DOHH2 (cell line): ENCODE measurements at regions not wholly inside any gene's neighbourhood (a gene's known extent, or its start where the extent isn't known, plus 50 kb on each side); places are given as distances from the start of the nearest gene placed in this dataset.
"Not testable (repeated sequence)": the region's sequence is repeated elsewhere in the genome, so short reads cannot be mapped to it uniquely, and the experiment has no call there.

Experiments
- H3F3A ChIP-seq: fragments of 200-600 bp; sonication (generic), shearing (Covaris generic); 2 replicates; pipeline ENCODE4 v1.6.0; 2016; ENCODE audit warnings: antibody characterized with exemption, mild to moderate bottlenecking; ENCODE audit not compliant: control insufficient read depth, insufficient read depth
- H3K27ac ChIP-seq: fragments of 200-600 bp; sonication (generic); 2 replicates; pipeline ENCODE4 v1.5.1; 2014; ENCODE audit warnings: low read depth, mild to moderate bottlenecking, low read length, moderate library complexity
- H3K27me3 ChIP-seq: fragments of 200-600 bp; sonication (generic); 2 replicates; pipeline ENCODE4 v1.6.1; 2014; ENCODE audit warnings: mild to moderate bottlenecking, low read length, mixed read lengths; ENCODE audit not compliant: control insufficient read depth
- H3K36me3 ChIP-seq: fragments of 200-600 bp; sonication (generic); 2 replicates; pipeline ENCODE4 v1.6.1; 2014; ENCODE audit warnings: mild to moderate bottlenecking, low read length, moderate library complexity, mixed read lengths; ENCODE audit not compliant: control insufficient read depth
- H3K4me1 ChIP-seq: fragments of 200-600 bp; sonication (generic); 2 replicates; pipeline ENCODE4 v1.6.1; 2014; ENCODE audit warnings: mild to moderate bottlenecking, low read length, mixed read lengths; ENCODE audit not compliant: control insufficient read depth
- H3K4me2 ChIP-seq: fragments of 200-600 bp; sonication (generic); 2 replicates; pipeline ENCODE4 v1.6.0; 2014; ENCODE audit warnings: mild to moderate bottlenecking, low read length, moderate library complexity
- H3K4me3 ChIP-seq: fragments of 200-600 bp; sonication (generic); 2 replicates; pipeline ENCODE4 v1.5.1; 2014; ENCODE audit warnings: mild to moderate bottlenecking, low read length, mixed read lengths
- H3K79me2 ChIP-seq: fragments of 200-600 bp; sonication (generic); 2 replicates; pipeline ENCODE4 v1.6.1; 2014; ENCODE audit warnings: mild to moderate bottlenecking, low read length, mixed read lengths; ENCODE audit not compliant: control insufficient read depth
- H3K9me2 ChIP-seq: fragments of 200-600 bp; sonication (generic); replicated peaks from 2 replicates; pipeline ENCODE4 v1.6.1; 2014; ENCODE audit warnings: mild to moderate bottlenecking, low read length, mixed read lengths; ENCODE audit not compliant: control insufficient read depth
- H3K9me3 ChIP-seq: fragments of 200-600 bp; sonication (generic); 2 replicates; pipeline ENCODE4 v1.6.1; 2014; ENCODE audit warnings: antibody characterized with exemption, low read length, mixed read lengths; ENCODE audit not compliant: control insufficient read depth, insufficient read depth
- H4K20me1 ChIP-seq: fragments of 200-600 bp; sonication (generic); 2 replicates; pipeline ENCODE4 v1.6.0; 2014; ENCODE audit warnings: low read depth, mild to moderate bottlenecking, antibody characterized with exemption, low read length, moderate library complexity; ENCODE audit not compliant: control insufficient read depth, insufficient read depth
- EZH2phosphoT487 ChIP-seq: fragments of 200-600 bp; sonication (generic); IDR thresholded peaks from 2 replicates; pipeline ENCODE4 v1.6.1; 2017; ENCODE audit warnings: borderline replicate concordance, mild to moderate bottlenecking, antibody characterized with exemption, low read length, moderate library complexity, mixed read lengths
- TF ChIP-seq, protein P1 (sequence below): fragments of 200-600 bp; sonication (generic); IDR thresholded peaks from one replicate; pipeline ENCODE4 v1.5.1; 2014; ENCODE audit warnings: antibody characterized with exemption, mild to moderate bottlenecking, low read depth, low read length; ENCODE audit not compliant: poor library complexity, severe bottlenecking

DNA sequence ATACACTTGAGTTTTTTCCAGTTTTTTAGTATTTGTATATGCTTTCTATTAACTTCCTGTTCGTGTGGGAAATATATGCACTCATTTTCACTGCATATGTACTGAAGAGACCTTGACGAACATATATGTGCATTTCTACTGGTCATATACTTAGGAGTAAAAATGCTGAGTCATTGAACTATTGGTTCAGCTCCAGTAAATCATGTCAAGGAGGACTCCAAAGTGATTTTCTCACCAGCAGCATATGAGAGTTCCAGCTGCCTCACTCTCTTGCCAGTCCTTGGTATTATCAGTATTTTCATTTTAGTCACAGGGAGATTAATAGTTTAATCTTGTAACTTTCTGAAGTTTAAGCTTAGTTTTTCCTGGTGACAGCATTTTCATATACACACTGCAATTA is 2750.2 kb downstream of the ARAP2 start:
- no peaks in the 10 kb centered on the region for H3K9me3 ChIP-seq
- H3K27me3 ChIP-seq = no peaks in the 10 kb centered on the region
- no peak for TF ChIP-seq EZH2phosphoT487
- TF ChIP-seq, protein P1, sequence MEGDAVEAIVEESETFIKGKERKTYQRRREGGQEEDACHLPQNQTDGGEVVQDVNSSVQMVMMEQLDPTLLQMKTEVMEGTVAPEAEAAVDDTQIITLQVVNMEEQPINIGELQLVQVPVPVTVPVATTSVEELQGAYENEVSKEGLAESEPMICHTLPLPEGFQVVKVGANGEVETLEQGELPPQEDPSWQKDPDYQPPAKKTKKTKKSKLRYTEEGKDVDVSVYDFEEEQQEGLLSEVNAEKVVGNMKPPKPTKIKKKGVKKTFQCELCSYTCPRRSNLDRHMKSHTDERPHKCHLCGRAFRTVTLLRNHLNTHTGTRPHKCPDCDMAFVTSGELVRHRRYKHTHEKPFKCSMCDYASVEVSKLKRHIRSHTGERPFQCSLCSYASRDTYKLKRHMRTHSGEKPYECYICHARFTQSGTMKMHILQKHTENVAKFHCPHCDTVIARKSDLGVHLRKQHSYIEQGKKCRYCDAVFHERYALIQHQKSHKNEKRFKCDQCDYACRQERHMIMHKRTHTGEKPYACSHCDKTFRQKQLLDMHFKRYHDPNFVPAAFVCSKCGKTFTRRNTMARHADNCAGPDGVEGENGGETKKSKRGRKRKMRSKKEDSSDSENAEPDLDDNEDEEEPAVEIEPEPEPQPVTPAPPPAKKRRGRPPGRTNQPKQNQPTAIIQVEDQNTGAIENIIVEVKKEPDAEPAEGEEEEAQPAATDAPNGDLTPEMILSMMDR = no peak
- H3K9me2 ChIP-seq = no peaks in the 10 kb centered on the region
- H4K20me1 ChIP-seq = no peaks in the 10 kb centered on the region
- H3K36me3 ChIP-seq = no peaks in the 10 kb centered on the region
- no peak overlapping the region for H3K4me3 ChIP-seq
- H3K4me1 ChIP-seq = no peaks in the 10 kb centered on the region
- no peak overlapping the region for H3K27ac ChIP-seq
- H3K4me2 ChIP-seq = no peak overlapping the region
- H3F3A ChIP-seq = no peaks in the 10 kb centered on the region
- no peaks in the 10 kb centered on the region for H3K79me2 ChIP-seq

- not testable (repeated sequence) for H3K4me3 ChIP-seq, H3K9me3 ChIP-seq, H4K20me1 ChIP-seq, H3K27ac ChIP-seq, H3F3A ChIP-seq, H3K4me2 ChIP-seq, H3K9me2 ChIP-seq, H3K4me1 ChIP-seq, H3K79me2 ChIP-seq, H3K36me3 ChIP-seq, H3K27me3 ChIP-seq
These were observed 2742.7 kb downstream of the ARAP2 start for GRCh38 chr4:33501587-33501986.

DNA sequence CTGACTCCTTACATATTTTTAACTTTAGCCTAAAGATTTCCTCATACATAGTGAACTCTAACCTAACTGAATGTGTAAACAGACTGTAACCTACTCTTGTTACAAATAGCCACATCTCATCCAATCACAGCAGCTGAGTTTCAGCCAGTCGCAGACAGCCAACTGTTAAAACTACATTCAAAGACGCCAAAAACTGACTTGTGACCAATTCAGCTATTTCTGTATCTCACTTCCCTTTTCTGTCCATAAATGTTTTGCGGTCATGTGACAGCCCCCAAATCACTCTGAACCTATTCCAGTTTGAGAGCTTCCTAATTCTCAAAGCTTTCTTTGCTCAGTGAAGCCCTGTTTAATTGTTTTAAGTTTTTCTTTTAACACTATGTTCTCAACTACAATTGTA is 2731.9 kb downstream of the ARAP2 start:
- peaks cover 12% of the 10 kb centered on the region for H3K4me1 ChIP-seq
- peak overlapping the region; percentile 36 for H3K4me3 ChIP-seq
- H3K79me2 ChIP-seq = no peaks in the 10 kb centered on the region
- no peaks in the 10 kb centered on the region for H3K27me3 ChIP-seq
- H3F3A ChIP-seq = no peaks in the 10 kb centered on the region
- H3K36me3 ChIP-seq = peaks cover 6% of the 10 kb centered on the region
- peak overlapping the region; percentile 5; the same call in 1 of the 2 replicates for H3K27ac ChIP-seq
- H3K9me3 ChIP-seq = peaks cover 9% of the 10 kb centered on the region; the same call in 1 of the 2 replicates
- H3K9me2 ChIP-seq = no peaks in the 10 kb centered on the region
- peak overlapping the region; percentile 33 for H3K4me2 ChIP-seq
- TF ChIP-seq, protein P1 = no peak
- TF ChIP-seq EZH2phosphoT487 = no peak
- no peaks in the 10 kb centered on the region for H4K20me1 ChIP-seq

DNA sequence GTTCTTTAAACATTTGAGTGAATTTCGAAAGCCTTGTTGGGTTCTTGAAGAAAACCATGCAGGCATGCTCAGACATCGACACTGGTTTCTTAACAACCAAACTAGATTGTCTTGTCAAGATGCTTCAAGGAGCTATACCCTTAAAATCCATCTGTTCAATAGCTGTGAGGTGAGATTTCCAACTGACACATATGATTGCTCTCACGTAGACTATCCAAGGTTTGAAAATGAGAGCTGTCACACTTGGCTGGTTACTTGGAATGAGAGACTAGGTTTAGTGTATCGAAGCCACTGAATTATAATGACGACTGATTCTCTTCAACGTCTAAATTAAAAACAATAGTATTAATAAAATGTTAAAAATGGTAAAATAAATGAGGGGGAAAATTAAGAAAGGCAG is 2725.5 kb downstream of the ARAP2 start:
- no peaks in the 10 kb centered on the region for H4K20me1 ChIP-seq
- no peak overlapping the region for H3K4me2 ChIP-seq
- H3K9me3 ChIP-seq = no peaks in the 10 kb centered on the region
- H3K9me2 ChIP-seq = no peaks in the 10 kb centered on the region
- no peaks in the 10 kb centered on the region for H3K4me1 ChIP-seq
- no peak overlapping the region for H3K27ac ChIP-seq
- H3K27me3 ChIP-seq = no peaks in the 10 kb centered on the region
- TF ChIP-seq, protein P1 = no peak
- TF ChIP-seq EZH2phosphoT487 = no peak
- no peaks in the 10 kb centered on the region for H3K36me3 ChIP-seq
- H3K79me2 ChIP-seq = no peaks in the 10 kb centered on the region
- no peaks in the 10 kb centered on the region for H3F3A ChIP-seq
- H3K4me3 ChIP-seq = no peak overlapping the region
